MCF 10A (cell line): ENCODE measurements at regions not wholly inside any gene's neighbourhood (a gene's known extent, or its start where the extent isn't known, plus 50 kb on each side); places are given as distances from the start of the nearest gene placed in this dataset.

ENCODE experiments used
- BruUV-seq: library from RNA; stranded (reverse); fragments of 400-500 nt; replicated peaks from 2 replicates; lab custom pipeline; 2021; lab: Mats Ljungman, UMichigan
- CTCF ChIA-PET: fragments of 300-600 bp; sonication (Branson Sonifier 250); formaldehyde crosslinking; extraction: SDS; loops from one replicate; lab custom pipeline; 2021; ENCODE audit warnings: antibody characterized with exemption, inconsistent platforms; lab: Yijun Ruan, JAX
- POLR2A ChIA-PET: fragments of 300-600, 350-650 bp; sonication (Branson Sonifier 250); formaldehyde crosslinking; extraction: SDS; loops from one replicate; lab custom pipeline; 2020; ENCODE audit warnings: antibody characterized with exemption, inconsistent platforms; lab: Yijun Ruan, JAX
- DNase-seq: peaks from one replicate; pipeline ENCODE4 v3.0.0-alpha.2; 2018; ENCODE audit not compliant: unreplicated experiment
- H3K27ac Mint-ChIP-seq: one replicate; pipeline ENCODE4 v1.8.0; 2022; ENCODE audit warnings: mild to moderate bottlenecking, low read depth, mixed read lengths; ENCODE audit not compliant: unreplicated experiment
- H3K27me3 Mint-ChIP-seq: one replicate; pipeline ENCODE4 v1.8.0; 2022; ENCODE audit warnings: mixed read lengths; ENCODE audit not compliant: insufficient read depth, unreplicated experiment
- H3K36me3 Mint-ChIP-seq: one replicate; pipeline ENCODE4 v1.8.0; 2022; ENCODE audit warnings: mild to moderate bottlenecking, moderate library complexity, mixed read lengths; ENCODE audit not compliant: insufficient read depth, unreplicated experiment
- H3K4me1 Mint-ChIP-seq: one replicate; pipeline ENCODE4 v1.8.0; 2022; ENCODE audit warnings: mixed read lengths; ENCODE audit not compliant: insufficient read depth, unreplicated experiment
- H3K4me3 Mint-ChIP-seq: one replicate; pipeline ENCODE4 v1.8.0; 2022; ENCODE audit warnings: mild to moderate bottlenecking, moderate library complexity, mixed read lengths; ENCODE audit not compliant: unreplicated experiment
- H3K9me3 Mint-ChIP-seq: one replicate; pipeline ENCODE4 v1.8.0; 2022; ENCODE audit warnings: mixed read lengths; ENCODE audit not compliant: unreplicated experiment
- CTCF ChIP-seq: fragments of 200-600 bp; IDR thresholded peaks from one replicate; pipeline ENCODE4 v1.8.0; 2022; ENCODE audit warnings: antibody characterized with exemption, mild to moderate bottlenecking; ENCODE audit not compliant: unreplicated experiment
- intact Hi-C: fragments of 100-400 bp; cut with micrococcal nuclease; formaldehyde crosslinking; loops from 2 replicates; pipeline ENCODE4 v1.14.1; 2022

- H3K4me3 Mint-ChIP-seq = no peak overlapping the region
- no peak for TF ChIP-seq CTCF
- intact Hi-C loops = no loop called here
- no peaks in the 10 kb centered on the region for H3K9me3 Mint-ChIP-seq
- CTCF ChIA-PET = interaction anchor here (0.6 to 2.8 kb wide), 3 partner anchors 14 to 61 kb away, joined by 3 to 10 read pairs (median 4); no protein-coding TSS in a partner anchor
- no peak for DNase-seq
- H3K27ac Mint-ChIP-seq = no peak overlapping the region
- no peaks in the 10 kb centered on the region for H3K4me1 Mint-ChIP-seq
- no peaks in the 10 kb centered on the region for H3K36me3 Mint-ChIP-seq
- H3K27me3 Mint-ChIP-seq = peaks cover 65% of the 10 kb centered on the region
- POLR2A ChIA-PET = no interaction called here
- BruUV-seq = no TSS peak
These were observed 107.6 kb upstream of the CSF3R start for GRCh38 chr1:36590264-36590663.

GRCh38 chr1:36588972-36589371 lies 106.3 kb upstream of the CSF3R start:
- no peak for DNase-seq
- peaks cover 68% of the 10 kb centered on the region for H3K27me3 Mint-ChIP-seq
- CTCF ChIA-PET = interaction anchor here (1.2 to 2.8 kb wide), 4 partner anchors 13 to 845 kb away, joined by 3 to 10 read pairs (median 4); no protein-coding TSS in a partner anchor
- H3K36me3 Mint-ChIP-seq = no peaks in the 10 kb centered on the region
- BruUV-seq = no TSS peak
- H3K4me3 Mint-ChIP-seq = no peak overlapping the region
- H3K9me3 Mint-ChIP-seq = no peaks in the 10 kb centered on the region
- no peak overlapping the region for H3K27ac Mint-ChIP-seq
- intact Hi-C loops = no loop called here
- TF ChIP-seq CTCF = no peak
- POLR2A ChIA-PET = no interaction called here
- no peaks in the 10 kb centered on the region for H3K4me1 Mint-ChIP-seq

GRCh38 chr1:36585569-36586548 lies 103.1 kb upstream of the CSF3R start:
- intact Hi-C loops = no loop called here
- TF ChIP-seq CTCF = no peak
- Mint-ChIP-seq H3K36me3 (no peaks in the 10 kb centered on the region), H3K9me3 (no peaks in the 10 kb centered on the region), H3K27me3 (peaks cover 63% of the 10 kb centered on the region), H3K4me3 (no peak overlapping the region), H3K27ac (no peak overlapping the region), H3K4me1 (no peaks in the 10 kb centered on the region)
- no TSS peak for BruUV-seq
- ChIA-PET POLR2A (no interaction called here), CTCF (interaction anchor here (0.6 to 1.8 kb wide), 4 partner anchors 10 to 137 kb away, joined by 3 to 18 read pairs (median 4); no protein-coding TSS in a partner anchor)
- no peak for DNase-seq

- no peak for TF ChIP-seq CTCF
- Mint-ChIP-seq H3K27me3 (peaks cover 54% of the 10 kb centered on the region), H3K27ac (no peak overlapping the region), H3K9me3 (no peaks in the 10 kb centered on the region), H3K4me3 (no peak overlapping the region), H3K4me1 (no peaks in the 10 kb centered on the region), H3K36me3 (no peaks in the 10 kb centered on the region)
- BruUV-seq = no TSS peak
- intact Hi-C loops = no loop called here
- no peak for DNase-seq
- ChIA-PET CTCF (interaction anchor here (0.6 to 1.8 kb wide), 3 partner anchors 9 to 69 kb away, joined by 4 to 18 read pairs (median 4); no protein-coding TSS in a partner anchor), POLR2A (no interaction called here)
These were observed 102.3 kb upstream of the CSF3R start for GRCh38 chr1:36584874-36585453.
